UCSD-AML1 (cell line): ENCODE measurements at regions not wholly inside any gene's neighbourhood (a gene's known extent, or its start where the extent isn't known, plus 50 kb on each side); places are given as distances from the start of the nearest gene placed in this dataset.

Experiments
- DNase-seq: peaks from one replicate; lab custom pipeline; 2025; ENCODE audit not compliant: unreplicated experiment; lab: John Stamatoyannopoulos, UW

GRCh38 chr5:61622156-61622555 is 290.1 kb downstream of the ZSWIM6 start:
- no peak for DNase-seq

GRCh38 chr5:61623401-61624069 is 291.5 kb downstream of the ZSWIM6 start:
- no peak for DNase-seq

- DNase-seq = no peak
Measured at GRCh38 chr5:61624553-61625136, 292.6 kb downstream of the ZSWIM6 start.

GRCh38 chr5:61625137-61625561 is 293.1 kb downstream of the ZSWIM6 start:
- no peak for DNase-seq

GRCh38 chr5:61625681-61626621 is 293.9 kb downstream of the ZSWIM6 start:
- DNase-seq = peak; percentile 74

- DNase-seq = peak; percentile 41
Measured at GRCh38 chr5:61626639-61627282, 294.7 kb downstream of the ZSWIM6 start.

GRCh38 chr5:61627531-61627930 is 295.5 kb downstream of the ZSWIM6 start:
- no peak for DNase-seq

- no peak for DNase-seq
Measured at GRCh38 chr5:61630908-61631307, 298.9 kb downstream of the ZSWIM6 start.

- DNase-seq = no peak
Measured at GRCh38 chr5:61631438-61631941, 299.4 kb downstream of the ZSWIM6 start.

GRCh38 chr5:61632064-61632463 is 300.0 kb downstream of the ZSWIM6 start:
- no peak for DNase-seq

- DNase-seq = no peak
Measured at GRCh38 chr5:61635271-61635670, 303.2 kb downstream of the ZSWIM6 start.

GRCh38 chr5:61637566-61637965 is 305.5 kb downstream of the ZSWIM6 start:
- no peak for DNase-seq

- DNase-seq = no peak
Measured at GRCh38 chr5:61638476-61638875, 306.4 kb downstream of the ZSWIM6 start.

GRCh38 chr5:61640179-61641021 is 308.3 kb downstream of the ZSWIM6 start:
- DNase-seq = no peak

GRCh38 chr5:61641748-61642565 is 309.9 kb downstream of the ZSWIM6 start:
- DNase-seq = no peak

- no peak for DNase-seq
Measured at GRCh38 chr5:61647672-61648071, 315.6 kb downstream of the ZSWIM6 start.

- DNase-seq = no peak
Measured at GRCh38 chr5:61649231-61649630, 317.2 kb downstream of the ZSWIM6 start.

GRCh38 chr5:61649971-61650370 is 317.9 kb downstream of the ZSWIM6 start:
- DNase-seq = no peak

GRCh38 chr5:61650661-61651060 is 318.6 kb downstream of the ZSWIM6 start:
- DNase-seq = no peak
